ENCODE measurements at regions not wholly inside any gene's neighbourhood (a gene's known extent, or its start where the extent isn't known, plus 50 kb on each side); places are given as distances from the start of the nearest gene placed in this dataset.
A peak's percentile ranks its signal among the peaks of the same experiment; 100 is the strongest.

DNA sequence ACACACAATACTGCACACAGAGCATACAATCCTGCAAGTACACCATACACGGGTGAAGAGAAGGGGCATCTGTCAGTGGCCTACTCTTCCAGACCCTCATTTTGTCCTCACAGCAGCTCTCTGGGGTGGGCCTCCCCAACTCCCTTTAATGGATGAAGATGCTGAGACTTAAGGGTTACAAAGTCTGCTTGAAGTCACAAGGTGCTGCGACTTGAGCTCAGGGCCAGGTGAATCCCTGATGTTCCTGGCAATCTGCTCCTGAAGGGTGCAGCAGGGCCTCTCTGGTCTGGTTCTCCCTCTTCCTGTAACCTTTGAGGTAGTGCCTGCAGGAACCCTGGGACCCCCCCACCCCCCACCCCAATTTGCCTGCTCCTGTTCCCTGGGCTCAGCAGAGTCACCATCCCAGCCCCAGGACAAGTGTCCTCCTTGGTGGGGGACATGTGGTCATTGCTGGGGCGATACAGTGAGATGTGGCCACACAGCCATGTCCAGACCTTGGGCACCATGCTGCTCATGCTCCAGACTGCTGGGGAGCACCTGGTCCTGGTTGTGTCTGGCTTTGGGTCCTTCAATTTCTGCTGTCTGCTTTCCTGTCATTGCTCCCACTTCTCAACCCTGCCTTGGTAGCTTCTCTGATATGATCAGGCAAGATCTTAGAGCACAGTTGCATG, 107.5 kb downstream of the METRNL start:
- 88 to 100% methylated on average over 2 to 3 of the region's 3 CpGs for WGBS, 2 donors
- peaks cover 0 to 14% (median 0%) of the 10 kb centered on the region in 4 donors for H3K27me3 ChIP-seq
- no peak overlapping the region for H3K4me3 ChIP-seq
- intact Hi-C loops (cut with DNase I), result no loop called here
- no peak for DNase-seq
- peaks cover 0 to 52% (median 7%) of the 10 kb centered on the region in 3 donors for H3K4me1 ChIP-seq
- peaks cover 0 to 6% (median 0%) of the 10 kb centered on the region in 3 donors for H3K9me3 ChIP-seq
- no peak overlapping the region for H3K27ac ChIP-seq
- TF ChIP-seq, protein P1, sequence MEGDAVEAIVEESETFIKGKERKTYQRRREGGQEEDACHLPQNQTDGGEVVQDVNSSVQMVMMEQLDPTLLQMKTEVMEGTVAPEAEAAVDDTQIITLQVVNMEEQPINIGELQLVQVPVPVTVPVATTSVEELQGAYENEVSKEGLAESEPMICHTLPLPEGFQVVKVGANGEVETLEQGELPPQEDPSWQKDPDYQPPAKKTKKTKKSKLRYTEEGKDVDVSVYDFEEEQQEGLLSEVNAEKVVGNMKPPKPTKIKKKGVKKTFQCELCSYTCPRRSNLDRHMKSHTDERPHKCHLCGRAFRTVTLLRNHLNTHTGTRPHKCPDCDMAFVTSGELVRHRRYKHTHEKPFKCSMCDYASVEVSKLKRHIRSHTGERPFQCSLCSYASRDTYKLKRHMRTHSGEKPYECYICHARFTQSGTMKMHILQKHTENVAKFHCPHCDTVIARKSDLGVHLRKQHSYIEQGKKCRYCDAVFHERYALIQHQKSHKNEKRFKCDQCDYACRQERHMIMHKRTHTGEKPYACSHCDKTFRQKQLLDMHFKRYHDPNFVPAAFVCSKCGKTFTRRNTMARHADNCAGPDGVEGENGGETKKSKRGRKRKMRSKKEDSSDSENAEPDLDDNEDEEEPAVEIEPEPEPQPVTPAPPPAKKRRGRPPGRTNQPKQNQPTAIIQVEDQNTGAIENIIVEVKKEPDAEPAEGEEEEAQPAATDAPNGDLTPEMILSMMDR (IDR thresholded peaks at IDR 0.05), result no peak
- TF ChIP-seq POLR2A (IDR thresholded peaks at IDR 0.05), result no peak
- no peaks in the 10 kb centered on the region for H3K36me3 ChIP-seq

DNA sequence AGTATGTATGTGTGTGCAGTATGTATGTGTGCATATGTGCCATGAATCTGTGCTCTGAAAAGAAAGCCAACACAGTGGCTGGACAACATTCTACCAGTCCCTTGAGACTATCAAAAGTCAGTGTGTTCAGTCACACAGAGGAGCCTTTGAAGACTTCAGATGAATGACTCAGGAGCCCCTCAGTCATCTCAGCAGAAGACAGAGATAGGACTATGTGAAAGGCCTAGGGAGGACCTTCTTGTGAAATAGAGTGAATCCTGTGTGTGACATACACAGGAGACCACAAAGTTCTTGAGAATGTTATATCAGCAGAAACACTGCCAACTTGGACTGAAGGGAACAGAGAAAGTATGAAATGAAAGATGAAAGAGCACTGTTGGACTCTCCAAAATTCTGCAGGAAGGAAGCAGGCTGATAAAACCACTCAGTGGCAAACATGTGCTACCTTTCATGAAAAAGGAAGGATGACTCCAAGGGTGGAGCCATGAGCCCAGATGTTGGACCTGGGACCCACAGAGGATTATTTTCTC, 108.4 kb downstream of the METRNL start:
- Histone ChIP-seq H3K27ac (no peak overlapping the region), H3K27me3 (peaks cover 0 to 14% (median 0%) of the 10 kb centered on the region in 4 donors), H3K36me3 (no peaks in the 10 kb centered on the region), H3K4me1 (peaks cover 0 to 49% (median 7%) of the 10 kb centered on the region in 3 donors), H3K9me3 (peaks cover 0 to 6% (median 0%) of the 10 kb centered on the region in 3 donors), H3K4me3 (no peak overlapping the region)
- intact Hi-C loops (cut with DNase I), result no loop called here
- no peak for DNase-seq
- TF ChIP-seq, protein P1 (IDR thresholded peaks at IDR 0.05), result no peak
- TF ChIP-seq POLR2A (IDR thresholded peaks at IDR 0.05), result no peak

DNA sequence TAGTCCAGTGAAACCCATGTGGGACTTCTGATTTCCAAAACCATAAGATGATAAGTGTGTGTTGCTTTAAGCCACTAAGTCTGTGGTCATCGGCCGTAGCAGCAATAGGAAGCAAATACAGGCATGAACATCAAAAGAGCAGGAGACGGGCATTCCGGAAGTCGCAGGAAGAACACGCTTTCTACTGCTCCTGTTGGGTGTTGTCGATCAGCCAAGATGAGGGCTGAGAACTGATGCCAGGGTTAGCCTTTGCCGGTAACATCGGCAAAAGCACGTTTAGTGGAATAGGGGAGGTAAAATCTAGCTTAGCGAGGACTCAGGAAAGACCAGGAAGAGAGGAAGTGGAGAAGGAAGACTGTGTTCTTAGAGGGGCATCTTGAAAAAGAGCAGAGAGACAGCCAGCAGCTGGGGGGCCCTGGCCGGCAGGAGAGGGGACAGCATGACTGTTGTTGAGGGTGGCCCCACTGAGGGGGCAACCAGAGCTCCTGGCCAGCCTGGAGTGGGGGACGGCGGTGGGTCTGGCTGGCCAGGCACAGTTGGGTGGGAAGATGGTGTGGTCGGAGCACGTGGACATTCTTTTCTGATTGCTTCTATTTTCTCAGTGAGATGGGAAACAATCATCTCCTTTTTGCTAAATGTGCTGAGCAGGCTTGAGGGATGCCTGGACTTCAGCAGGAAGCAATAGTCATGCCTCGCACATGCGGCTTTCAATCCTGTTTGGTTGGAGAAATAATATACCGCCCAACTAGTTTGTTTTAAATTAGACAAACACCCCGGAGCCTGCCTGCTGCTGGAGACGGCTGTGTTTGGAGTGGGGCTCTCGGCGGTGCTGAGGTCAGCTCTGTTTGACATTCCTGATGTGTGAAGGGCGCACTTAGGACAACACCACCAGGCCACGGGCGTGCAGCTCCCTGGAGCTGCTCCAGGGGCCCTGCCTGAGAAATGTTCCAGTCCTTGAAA, 109.9 kb downstream of the METRNL start:
- no peak for DNase-seq

DNA sequence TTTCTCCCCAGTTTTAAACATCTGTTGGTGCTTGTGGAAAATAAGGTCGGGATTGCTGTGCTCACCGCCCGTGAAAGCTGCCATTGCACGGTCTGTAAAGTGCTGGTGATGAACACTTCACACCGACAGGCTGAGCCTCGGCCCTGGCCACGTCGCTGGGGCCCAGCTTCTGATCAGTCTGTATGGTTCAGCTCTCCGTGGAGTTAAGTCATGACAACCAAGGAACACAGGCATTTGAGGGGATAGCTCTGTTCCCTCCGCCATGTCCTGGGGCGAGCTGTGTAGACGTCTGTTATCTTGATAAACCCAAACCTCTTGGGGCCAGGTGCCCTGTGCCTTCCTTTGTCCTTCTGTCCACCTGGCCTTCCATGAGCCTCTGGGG, 110.6 kb downstream of the METRNL start:
- Histone ChIP-seq H3K27ac (peak overlapping the region in 3 of 4 donors; percentile 23 to 70 (median 52)), H3K9me3 (peaks cover 0 to 6% (median 0%) of the 10 kb centered on the region in 3 donors), H3K36me3 (no peaks in the 10 kb centered on the region), H3K4me1 (peaks cover 4 to 50% (median 11%) of the 10 kb centered on the region in 3 donors), H3K27me3 (peaks cover 0 to 7% (median 0%) of the 10 kb centered on the region in 4 donors), H3K4me3 (no peak overlapping the region)
- no peak for DNase-seq
- 55 to 70% methylated on average over 8 to 10 of the region's 12 CpGs for WGBS, 2 donors
- intact Hi-C loops (cut with DNase I), result no loop called here
- TF ChIP-seq, protein P1 (IDR thresholded peaks at IDR 0.05), result no peak
- no peak for TF ChIP-seq POLR2A (IDR thresholded peaks at IDR 0.05)

More for the DNA sequence above, 109.9 kb downstream of the METRNL start:
- Histone ChIP-seq H3K27me3 (peaks cover 0 to 8% (median 0%) of the 10 kb centered on the region in 4 donors), H3K36me3 (no peaks in the 10 kb centered on the region), H3K9me3 (peaks cover 0 to 6% (median 0%) of the 10 kb centered on the region in 3 donors), H3K4me1 (peaks cover 0 to 45% (median 7%) of the 10 kb centered on the region in 3 donors), H3K27ac (peak overlapping the region in 3 of 4 donors; percentile 23 to 70 (median 52)), H3K4me3 (no peak overlapping the region)
- intact Hi-C loops (cut with DNase I), result no loop called here
- no peak for TF ChIP-seq POLR2A (IDR thresholded peaks at IDR 0.05)
- TF ChIP-seq, protein P1 (IDR thresholded peaks at IDR 0.05), result no peak
- WGBS, 2 donors, result 63 to 71% methylated on average over 15 to 23 of the region's 26 CpGs
